Stomach (tissue), 4 donors: ENCODE measurements at regions not wholly inside any gene's neighbourhood (a gene's known extent, or its start where the extent isn't known, plus 50 kb on each side); places are given as distances from the start of the nearest gene placed in this dataset.

ENCODE experiments used
- CTCF ChIP-seq, 7 experiments: fragments of 450-650 bp in 4 of 7; fragments of 200-600 bp in 3 of 7; sonication (generic) in 3 of 7; IDR thresholded peaks; one replicate each; pipeline ENCODE4 v1.5.1; 2016 to 2019; ENCODE audit warnings: antibody characterized with exemption in 7 of 7, control low read depth in 2 of 7, mild to moderate bottlenecking in 1 of 7
- EP300 ChIP-seq: sonication (generic); formaldehyde crosslinking; IDR thresholded peaks from one replicate; pipeline ENCODE4 v1.6.1; 2017; ENCODE audit warnings: antibody characterized with exemption
- POLR2A ChIP-seq, 4 donors: fragments of 450-650 bp; IDR thresholded peaks; one replicate each; pipeline ENCODE4 v1.6.1; 2016; ENCODE audit warnings: antibody characterized with exemption in 4 of 4, control low read depth in 2 of 4, mild to moderate bottlenecking in 1 of 4, moderate library complexity in 1 of 4

GRCh38 chrX:39718981-39719380 is 378.8 kb downstream of the BCOR start:
- TF ChIP-seq CTCF (IDR thresholded peaks at IDR 0.05) = no peak
- TF ChIP-seq EP300 = no peak
- no peak for TF ChIP-seq POLR2A (IDR thresholded peaks at IDR 0.05)
